NCI-H524 treated with DMSO at 0.1 percent for 48 hours (cell line): ENCODE measurements at regions not wholly inside any gene's neighbourhood (a gene's known extent, or its start where the extent isn't known, plus 50 kb on each side); places are given as distances from the start of the nearest gene placed in this dataset.

Source experiments
- DNase-seq: peaks from one replicate; lab custom pipeline; 2025; lab: John Stamatoyannopoulos, UW

- DNase-seq = no peak
These were observed 111.7 kb upstream of the AKIP1 start for GRCh38 chr11:8799273-8799672.

GRCh38 chr11:8800520-8801110 is 110.4 kb upstream of the AKIP1 start:
- no peak for DNase-seq

- DNase-seq = no peak
These were observed 109.9 kb upstream of the AKIP1 start for GRCh38 chr11:8801121-8801520.

GRCh38 chr11:8802251-8802650 is 108.7 kb upstream of the AKIP1 start:
- DNase-seq = no peak

- no peak for DNase-seq
These were observed 107.0 kb upstream of the AKIP1 start for GRCh38 chr11:8803973-8804372.

- DNase-seq = no peak
These were observed 105.7 kb upstream of the AKIP1 start for GRCh38 chr11:8805296-8805695.

GRCh38 chr11:8806974-8807373 is 104.0 kb upstream of the AKIP1 start:
- no peak for DNase-seq

GRCh38 chr11:8807544-8808225 is 103.3 kb upstream of the AKIP1 start:
- no peak for DNase-seq

- DNase-seq = no peak
These were observed 102.8 kb upstream of the AKIP1 start for GRCh38 chr11:8808226-8808585.

GRCh38 chr11:8809241-8809938 is 101.6 kb upstream of the AKIP1 start:
- DNase-seq = no peak

- no peak for DNase-seq
These were observed 101.0 kb upstream of the AKIP1 start for GRCh38 chr11:8809939-8810539.

- no peak for DNase-seq
These were observed 100.3 kb upstream of the AKIP1 start for GRCh38 chr11:8810540-8811301.

GRCh38 chr11:8811571-8811970 is 99.4 kb upstream of the AKIP1 start:
- no peak for DNase-seq

GRCh38 chr11:8812438-8812837 is 98.6 kb upstream of the AKIP1 start:
- no peak for DNase-seq

- DNase-seq = peak; percentile 56
These were observed 97.3 kb upstream of the AKIP1 start for GRCh38 chr11:8813658-8814057.

- no peak for DNase-seq
These were observed 96.6 kb upstream of the AKIP1 start for GRCh38 chr11:8814209-8814922.

GRCh38 chr11:8814923-8815240 is 96.1 kb upstream of the AKIP1 start:
- no peak for DNase-seq

- DNase-seq = no peak
These were observed 92.6 kb upstream of the AKIP1 start for GRCh38 chr11:8818421-8818820.

GRCh38 chr11:8820401-8820800 is 90.6 kb upstream of the AKIP1 start:
- DNase-seq = no peak

GRCh38 chr11:8822469-8822868 is 88.5 kb upstream of the AKIP1 start:
- DNase-seq = no peak

- no peak for DNase-seq
These were observed 87.7 kb upstream of the AKIP1 start for GRCh38 chr11:8823174-8823742.
